GM12865 (cell line): ENCODE measurements at regions not wholly inside any gene's neighbourhood (a gene's known extent, or its start where the extent isn't known, plus 50 kb on each side); places are given as distances from the start of the nearest gene placed in this dataset.

ENCODE experiments used
- DNase-seq: peaks from one replicate; pipeline ENCODE4 v3.0.0; 2010; ENCODE audit warnings: low read depth
- H3K4me3 ChIP-seq: 2 replicates; pipeline ENCODE4 v1.5.1; 2011; ENCODE audit warnings: mild to moderate bottlenecking, low read depth, low read length, control low read depth
- CTCF ChIP-seq: IDR thresholded peaks from 2 replicates; pipeline ENCODE4 v1.5.1; 2011; ENCODE audit warnings: low read length, control low read depth, low read depth, inconsistent platforms; ENCODE audit not compliant: insufficient read depth; ENCODE audit errors: missing control alignments

- TF ChIP-seq CTCF, result no peak
- no peak overlapping the region for H3K4me3 ChIP-seq
- DNase-seq, result no peak
Observed at GRCh38 chr5:125607018-125607417, 816.2 kb upstream of the GRAMD2B start.

- H3K4me3 ChIP-seq, result no peak overlapping the region
- no peak for TF ChIP-seq CTCF
- no peak for DNase-seq
Observed at GRCh38 chr5:125609011-125609410, 814.2 kb upstream of the GRAMD2B start.

GRCh38 chr5:125610892-125611291 is 812.3 kb upstream of the GRAMD2B start:
- no peak for DNase-seq
- TF ChIP-seq CTCF, result no peak
- H3K4me3 ChIP-seq, result no peak overlapping the region

- no peak for DNase-seq
- H3K4me3 ChIP-seq, result no peak overlapping the region
- no peak for TF ChIP-seq CTCF
Observed at GRCh38 chr5:125611541-125611940, 811.7 kb upstream of the GRAMD2B start.

GRCh38 chr5:125612181-125612721 is 811.0 kb upstream of the GRAMD2B start:
- no peak overlapping the region for H3K4me3 ChIP-seq
- DNase-seq, result no peak
- no peak for TF ChIP-seq CTCF

GRCh38 chr5:125612776-125613175 is 810.4 kb upstream of the GRAMD2B start:
- DNase-seq, result no peak
- no peak for TF ChIP-seq CTCF
- H3K4me3 ChIP-seq, result no peak overlapping the region

- DNase-seq, result no peak
- TF ChIP-seq CTCF, result no peak
- H3K4me3 ChIP-seq, result no peak overlapping the region
Observed at GRCh38 chr5:125630237-125630636, 793.0 kb upstream of the GRAMD2B start.
